HG03175 (cell line): ENCODE measurements at regions not wholly inside any gene's neighbourhood (a gene's known extent, or its start where the extent isn't known, plus 50 kb on each side); places are given as distances from the start of the nearest gene placed in this dataset.

Experiments used
- ATAC-seq: cut with Tn5 transposase; IDR thresholded peaks from one replicate; pipeline ENCODE4 v1.9.1; 2021; ENCODE audit warnings: mild to moderate bottlenecking, moderate library complexity; ENCODE audit not compliant: unreplicated experiment

- ATAC-seq = no peak
Observed at GRCh38 chr2:57862727-57863126, 183.9 kb upstream of the VRK2 start.

- no peak for ATAC-seq
Observed at GRCh38 chr2:57864926-57865325, 181.7 kb upstream of the VRK2 start.

GRCh38 chr2:57867730-57868129 lies 178.9 kb upstream of the VRK2 start:
- no peak for ATAC-seq

- no peak for ATAC-seq
Observed at GRCh38 chr2:57868619-57869139, 177.9 kb upstream of the VRK2 start.

- ATAC-seq = no peak
Observed at GRCh38 chr2:57869758-57870344, 176.8 kb upstream of the VRK2 start.

GRCh38 chr2:57876313-57876712 lies 170.3 kb upstream of the VRK2 start:
- no peak for ATAC-seq

- ATAC-seq = no peak
Observed at GRCh38 chr2:57877811-57878170, 168.8 kb upstream of the VRK2 start.

GRCh38 chr2:57878171-57878865 lies 168.3 kb upstream of the VRK2 start:
- no peak for ATAC-seq

GRCh38 chr2:57878866-57879210 lies 167.8 kb upstream of the VRK2 start:
- ATAC-seq = no peak

GRCh38 chr2:57880446-57880845 lies 166.2 kb upstream of the VRK2 start:
- ATAC-seq = no peak

- ATAC-seq = no peak
Observed at GRCh38 chr2:57880967-57881366, 165.6 kb upstream of the VRK2 start.

- no peak for ATAC-seq
Observed at GRCh38 chr2:57881998-57882888, 164.4 kb upstream of the VRK2 start.

- ATAC-seq = no peak
Observed at GRCh38 chr2:57882895-57883515, 163.6 kb upstream of the VRK2 start.

GRCh38 chr2:57884281-57884680 lies 162.3 kb upstream of the VRK2 start:
- ATAC-seq = no peak

GRCh38 chr2:57885742-57886141 lies 160.9 kb upstream of the VRK2 start:
- ATAC-seq = no peak

GRCh38 chr2:57886161-57886786 lies 160.3 kb upstream of the VRK2 start:
- no peak for ATAC-seq

- ATAC-seq = no peak
Observed at GRCh38 chr2:57888463-57888862, 158.1 kb upstream of the VRK2 start.

GRCh38 chr2:57890464-57890863 lies 156.1 kb upstream of the VRK2 start:
- ATAC-seq = no peak

GRCh38 chr2:57891086-57891712 lies 155.4 kb upstream of the VRK2 start:
- no peak for ATAC-seq

GRCh38 chr2:57892920-57893319 lies 153.7 kb upstream of the VRK2 start:
- peak; percentile 65 for ATAC-seq
